HT-29 (cell line): ENCODE measurements at regions not wholly inside any gene's neighbourhood (a gene's known extent, or its start where the extent isn't known, plus 50 kb on each side); places are given as distances from the start of the nearest gene placed in this dataset.

Source experiments
- DNase-seq: peaks from one replicate; pipeline ENCODE4 v3.0.0-alpha.2; 2015; ENCODE audit warnings: low spot score

GRCh38 chr20:60505423-60505822 lies 547.2 kb downstream of the CDH26 start:
- DNase-seq, result no peak

DNA sequence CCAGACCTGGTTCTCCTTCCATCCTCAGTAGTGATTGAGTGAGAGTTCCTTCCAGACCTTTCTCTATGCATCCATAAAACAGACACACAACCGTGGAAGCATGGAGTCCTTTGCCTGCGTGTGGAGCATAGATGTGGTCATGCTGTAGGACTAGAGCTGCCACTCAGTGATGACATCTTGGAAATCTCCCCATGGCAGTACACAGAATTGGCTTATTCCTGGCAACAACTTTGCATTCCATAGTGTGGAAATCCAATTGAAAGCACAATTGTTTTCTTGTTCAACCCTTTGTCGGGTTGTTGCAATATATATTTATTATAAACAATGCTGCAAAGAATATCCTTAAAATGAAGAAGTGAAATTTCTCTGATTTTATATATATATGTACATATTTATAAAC lies 547.8 kb downstream of the CDH26 start:
- no peak for DNase-seq

DNA sequence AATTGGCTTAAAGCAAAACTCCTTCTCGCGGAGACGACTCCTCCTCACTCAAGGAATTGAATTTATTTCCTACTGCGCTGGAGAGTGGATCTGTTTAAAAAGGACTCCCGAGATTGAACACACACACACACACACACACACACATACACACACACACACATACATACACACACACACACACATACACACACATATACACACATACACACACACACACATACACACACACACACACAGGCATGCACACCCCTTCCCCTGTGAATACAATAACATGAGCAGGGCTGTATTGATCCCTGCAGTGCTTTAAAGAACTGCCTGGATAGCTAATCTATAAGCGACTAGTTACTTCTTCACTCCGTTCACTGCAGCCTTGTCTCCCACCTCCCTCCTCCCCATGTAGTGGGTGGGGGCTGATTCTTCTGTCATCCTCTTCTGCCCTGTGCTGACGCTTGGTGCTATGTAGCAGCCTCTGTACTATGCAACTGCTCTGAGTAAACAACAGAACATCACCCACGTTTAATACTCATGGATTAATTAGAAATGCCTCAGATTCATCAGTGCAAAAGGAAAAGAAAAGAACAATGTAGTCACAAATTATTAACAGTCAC lies 549.0 kb downstream of the CDH26 start:
- no peak for DNase-seq

- no peak for DNase-seq
Measured at GRCh38 chr20:60509407-60509806, 551.2 kb downstream of the CDH26 start.

GRCh38 chr20:60510356-60510755 lies 552.1 kb downstream of the CDH26 start:
- no peak for DNase-seq

GRCh38 chr20:60512443-60512842 lies 554.2 kb downstream of the CDH26 start:
- no peak for DNase-seq

- DNase-seq, result no peak
Measured at GRCh38 chr20:60513141-60513540, 554.9 kb downstream of the CDH26 start.

DNA sequence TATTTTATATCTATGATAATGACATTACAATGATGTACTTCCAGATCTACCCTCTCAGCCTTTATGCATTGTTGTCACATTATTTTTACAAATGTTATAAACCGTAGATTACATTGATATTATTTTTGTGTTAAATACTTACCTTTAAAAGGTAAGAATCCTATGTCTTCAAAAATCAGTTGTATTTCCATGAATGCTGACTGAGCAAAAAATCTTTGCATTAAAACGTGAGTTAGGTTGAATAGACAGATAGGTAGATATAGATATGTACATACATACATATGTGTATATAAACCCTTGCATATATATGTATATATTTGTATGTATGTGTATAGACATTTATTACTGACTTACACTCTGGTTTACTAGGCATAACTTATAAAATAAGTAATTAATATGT lies 558.2 kb downstream of the CDH26 start:
- DNase-seq, result no peak

GRCh38 chr20:60518022-60518421 lies 559.8 kb downstream of the CDH26 start:
- DNase-seq, result no peak

GRCh38 chr20:60525397-60525796 lies 567.2 kb downstream of the CDH26 start:
- DNase-seq, result no peak

GRCh38 chr20:60527656-60528055 lies 569.4 kb downstream of the CDH26 start:
- DNase-seq, result no peak

GRCh38 chr20:60528141-60528540 lies 569.9 kb downstream of the CDH26 start:
- DNase-seq, result no peak

GRCh38 chr20:60529149-60529548 lies 570.9 kb downstream of the CDH26 start:
- DNase-seq, result no peak

GRCh38 chr20:60535211-60535610 lies 577.0 kb downstream of the CDH26 start:
- no peak for DNase-seq

- no peak for DNase-seq
Measured at GRCh38 chr20:60540591-60540990, 582.4 kb downstream of the CDH26 start.

- DNase-seq, result no peak
Measured at GRCh38 chr20:60541991-60542390, 583.8 kb downstream of the CDH26 start.

DNA sequence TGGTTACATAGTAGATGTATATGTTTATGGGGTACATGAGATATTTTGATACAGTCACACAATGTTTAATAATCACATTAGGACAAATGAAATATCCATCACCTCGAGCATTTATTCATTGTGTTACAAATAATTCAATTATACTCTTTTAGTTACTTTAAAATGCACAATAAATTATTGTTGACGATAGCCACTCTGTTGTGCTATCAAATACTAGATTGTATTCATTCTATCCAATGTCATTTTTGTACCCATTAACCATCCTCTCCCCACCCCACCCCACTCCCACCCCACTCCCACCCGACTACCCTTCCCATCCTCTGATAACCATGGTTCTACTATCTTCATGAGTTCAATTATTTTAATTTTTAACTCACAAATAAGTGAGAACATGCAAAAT lies 585.4 kb downstream of the CDH26 start:
- no peak for DNase-seq

- DNase-seq, result no peak
Measured at GRCh38 chr20:60553095-60553494, 594.9 kb downstream of the CDH26 start.

DNA sequence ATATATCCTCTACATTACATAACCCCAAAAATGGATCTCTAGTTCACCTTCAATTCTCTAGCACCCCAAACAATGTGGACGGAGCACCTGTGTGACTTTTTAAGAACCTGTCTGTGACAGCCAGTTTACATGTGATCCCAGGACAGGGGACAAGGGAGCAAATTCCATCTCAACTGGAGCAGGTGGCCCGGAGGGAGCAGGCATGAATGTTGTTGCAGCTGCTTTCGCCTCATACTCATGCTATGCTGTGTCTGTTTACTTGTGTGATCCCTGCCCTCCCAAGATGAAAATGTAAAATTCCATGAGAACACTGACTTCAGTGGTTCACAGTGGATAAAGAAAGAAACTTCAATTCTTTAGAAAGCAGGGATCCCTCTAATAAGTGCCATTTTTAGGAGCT lies 600.3 kb downstream of the CDH26 start:
- no peak for DNase-seq

DNA sequence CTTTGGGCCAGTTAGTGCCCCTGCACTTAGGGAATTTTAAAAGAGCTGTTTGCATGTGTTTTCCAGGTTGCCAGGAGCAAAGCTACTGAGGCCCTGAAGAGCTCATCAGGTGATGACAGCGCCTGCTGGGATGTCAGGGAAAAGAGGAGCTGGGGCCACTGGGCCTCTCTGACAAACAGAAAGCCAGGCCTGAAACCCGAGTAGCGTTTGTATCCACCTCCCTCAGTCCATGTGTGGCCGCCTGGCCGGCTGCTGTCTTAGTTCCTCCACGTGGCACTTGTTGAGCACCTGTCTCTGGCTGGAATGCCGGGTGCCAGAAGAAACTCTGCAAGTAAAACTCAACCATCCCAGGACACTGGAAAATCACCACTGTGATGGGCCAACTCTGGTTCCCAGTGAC lies 601.2 kb downstream of the CDH26 start:
- no peak for DNase-seq

- no peak for DNase-seq
Measured at GRCh38 chr20:60561052-60561451, 602.8 kb downstream of the CDH26 start.

DNA sequence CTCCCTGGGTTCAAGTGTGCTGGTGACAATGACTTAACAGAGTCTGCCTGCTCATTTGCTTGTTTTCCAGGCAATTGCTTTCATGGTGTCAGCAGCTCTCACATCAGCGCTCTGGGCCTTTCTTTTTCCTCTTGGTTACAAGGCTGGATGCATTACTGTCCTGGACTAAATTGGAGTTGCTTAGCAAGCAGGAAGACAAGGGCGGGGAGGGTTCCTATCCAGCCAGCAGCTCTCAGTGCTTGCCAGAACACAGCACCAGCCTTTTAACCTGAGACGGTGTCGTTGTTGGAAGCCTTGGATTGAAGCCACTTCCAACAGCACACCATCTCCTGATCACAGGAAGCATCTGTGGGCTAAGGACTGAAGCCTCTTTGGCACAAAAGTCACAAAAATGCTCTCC lies 606.9 kb downstream of the CDH26 start:
- DNase-seq, result no peak

- DNase-seq, result no peak
Measured at GRCh38 chr20:60565551-60565950, 607.3 kb downstream of the CDH26 start.

GRCh38 chr20:60569116-60569515 lies 610.9 kb downstream of the CDH26 start:
- DNase-seq, result no peak
